Stomach (tissue), 8 donors: ENCODE measurements at regions not wholly inside any gene's neighbourhood (a gene's known extent, or its start where the extent isn't known, plus 50 kb on each side); places are given as distances from the start of the nearest gene placed in this dataset.

Experiments
- DNase-seq, 2 donors: peaks; one replicate each; pipeline versions ENCODE4 v3.0.0 to v3.0.0-alpha.2; 2013 to 2019
- H3K27ac ChIP-seq, 5 donors: fragments of 200-600 bp in 4 of 5; sonication (generic) in 4 of 5; one replicate each; pipeline ENCODE4 v1.5.1; 2013 to 2019; ENCODE audit warnings: mild to moderate bottlenecking in 1 of 5, moderate library complexity in 1 of 5
- H3K27me3 ChIP-seq, 3 donors: fragments of 200-600 bp; sonication (generic); one replicate each; pipeline ENCODE4 v1.5.1; 2017 to 2019; ENCODE audit warnings: mixed run types in 1 of 3
- H3K36me3 ChIP-seq, 4 donors: fragments of 200-600 bp; sonication (generic); 1 replicate in 3 of 4; 2 replicates in 1 of 4; pipeline ENCODE4 v1.5.1; 2016 to 2019
- H3K4me1 ChIP-seq, 4 donors: fragments of 200-600 bp; sonication (generic); one replicate each; pipeline ENCODE4 v1.5.1; 2016 to 2019
- H3K4me3 ChIP-seq, 4 donors: fragments of 200-600 bp; sonication (generic) in 3 of 4; one replicate each; pipeline ENCODE4 v1.5.1; 2016 to 2019; ENCODE audit warnings: mild to moderate bottlenecking in 1 of 4
- H3K9me3 ChIP-seq, 4 donors: fragments of 200-600 bp; sonication (generic); one replicate each; pipeline ENCODE4 v1.5.1; 2016 to 2019
- CTCF ChIP-seq, 7 experiments: fragments of 450-650 bp in 4 of 7; fragments of 200-600 bp in 3 of 7; sonication (generic) in 3 of 7; IDR thresholded peaks; one replicate each; pipeline ENCODE4 v1.5.1; 2016 to 2019; ENCODE audit warnings: antibody characterized with exemption in 7 of 7, control low read depth in 2 of 7, mild to moderate bottlenecking in 1 of 7
- EP300 ChIP-seq: sonication (generic); formaldehyde crosslinking; IDR thresholded peaks from one replicate; pipeline ENCODE4 v1.6.1; 2017; ENCODE audit warnings: antibody characterized with exemption
- POLR2A ChIP-seq, 4 donors: fragments of 450-650 bp; IDR thresholded peaks; one replicate each; pipeline ENCODE4 v1.6.1; 2016; ENCODE audit warnings: antibody characterized with exemption in 4 of 4, control low read depth in 2 of 4, mild to moderate bottlenecking in 1 of 4, moderate library complexity in 1 of 4
- POLR2AphosphoS5 ChIP-seq, 3 donors: sonication (generic); formaldehyde crosslinking; IDR thresholded peaks; one replicate each; pipeline ENCODE4 v1.6.1; 2016; ENCODE audit warnings: antibody characterized with exemption in 3 of 3
- WGBS, 5 donors: extraction: QIAGEN DNeasy Blood & Tissue Kit in 3 of 5; methylation state at CpG; one replicate each; pipeline versions ENCODE4 v1.1.5 to v1.1.7; 2013 to 2018; 5-methylcytosine and 5-hydroxymethylcytosine counted together
- intact Hi-C: fragments of 100-400 bp; cut with DNase I; formaldehyde crosslinking; loops from one replicate; pipeline ENCODE4 v1.15.1; 2023; ENCODE audit warnings: low total_unique reads
- donor health status: healthy with polysubstance abuse.
- donor health status: Bipolar disorder and iron deficiency.
- donor health status: healthy.

- intact Hi-C loops = no loop called here
- H3K4me1 ChIP-seq = no peaks in the 10 kb centered on the region
- peaks cover 0 to under 1% (median under 1%) of the 10 kb centered on the region in 4 donors for H3K36me3 ChIP-seq
- no peak for TF ChIP-seq CTCF (IDR thresholded peaks at IDR 0.05)
- TF ChIP-seq POLR2AphosphoS5 (IDR thresholded peaks at IDR 0.05) = no peak
- no peaks in the 10 kb centered on the region for H3K9me3 ChIP-seq
- no peak overlapping the region for H3K27ac ChIP-seq
- H3K4me3 ChIP-seq = no peak overlapping the region
- no peak for DNase-seq
- WGBS, 5 donors = 78 to 91% (median 89%) methylated on average over 3 of the region's 3 CpGs
- H3K27me3 ChIP-seq = no peaks in the 10 kb centered on the region
Measured at GRCh38 chr13:73851104-73851503, 283.1 kb downstream of the KLF12 start.

GRCh38 chr13:73850104-73850873, 283.9 kb downstream of the KLF12 start:
- Histone ChIP-seq H3K4me3 (no peak overlapping the region), H3K36me3 (peaks cover 0 to 8% (median 8%) of the 10 kb centered on the region in 4 donors), H3K9me3 (no peaks in the 10 kb centered on the region), H3K27me3 (no peaks in the 10 kb centered on the region), H3K27ac (no peak overlapping the region), H3K4me1 (no peaks in the 10 kb centered on the region)
- intact Hi-C loops = no loop called here
- TF ChIP-seq POLR2AphosphoS5 (IDR thresholded peaks at IDR 0.05) (no peak), CTCF (IDR thresholded peaks at IDR 0.05) (no peak), EP300 (no peak), POLR2A (IDR thresholded peaks at IDR 0.05) (no peak)
- DNase-seq = no peak
- WGBS, 5 donors = 56 to 84% (median 72%) methylated on average over 5 of the region's 5 CpGs

GRCh38 chr13:73849292-73849691, 284.9 kb downstream of the KLF12 start:
- WGBS, 5 donors = 74 to 85% (median 79%) methylated on average over 5 of the region's 5 CpGs
- H3K36me3 ChIP-seq = peaks cover 0 to 8% (median 8%) of the 10 kb centered on the region in 4 donors
- peak in 1 of 2 donors; percentile 28 for DNase-seq
- intact Hi-C loops = no loop called here
- H3K9me3 ChIP-seq = no peaks in the 10 kb centered on the region
- H3K4me1 ChIP-seq = no peaks in the 10 kb centered on the region
- H3K27ac ChIP-seq = no peak overlapping the region
- no peak overlapping the region for H3K4me3 ChIP-seq
- no peaks in the 10 kb centered on the region for H3K27me3 ChIP-seq
- TF ChIP-seq CTCF (IDR thresholded peaks at IDR 0.05) (peak in 3 of 7 experiments; percentile 14 to 19 (median 18)), POLR2AphosphoS5 (IDR thresholded peaks at IDR 0.05) (no peak), EP300 (no peak)

- no peaks in the 10 kb centered on the region for H3K4me1 ChIP-seq
- H3K27me3 ChIP-seq = no peaks in the 10 kb centered on the region
- H3K9me3 ChIP-seq = no peaks in the 10 kb centered on the region
- H3K27ac ChIP-seq = no peak overlapping the region
- intact Hi-C loops = no loop called here
- TF ChIP-seq POLR2AphosphoS5 (IDR thresholded peaks at IDR 0.05) = no peak
- TF ChIP-seq EP300 = no peak
- TF ChIP-seq CTCF (IDR thresholded peaks at IDR 0.05) = no peak
- no peak for TF ChIP-seq POLR2A (IDR thresholded peaks at IDR 0.05)
- DNase-seq = no peak
- peaks cover 0 to 8% (median 8%) of the 10 kb centered on the region in 4 donors for H3K36me3 ChIP-seq
- H3K4me3 ChIP-seq = no peak overlapping the region
- WGBS, 5 donors = 89 to 100% (median 94%) methylated on average over 1 of the region's 1 CpG
Measured at GRCh38 chr13:73844986-73845385, 289.2 kb downstream of the KLF12 start.
